HepG2 (cell line): ENCODE measurements at regions not wholly inside any gene's neighbourhood (a gene's known extent, or its start where the extent isn't known, plus 50 kb on each side); places are given as distances from the start of the nearest gene placed in this dataset.

Experiments used
- ATAC-seq: fragments of 200-7000 bp; cut with Tn5 transposase; 3 replicates; pipeline ENCODE4 v1.9.1; 2020; ENCODE audit warnings: mild to moderate bottlenecking, moderate library complexity
- BruUV-seq: library from RNA; stranded (reverse); fragments of 400-500 nt; replicated peaks from 2 replicates; lab custom pipeline; 2021; lab: Mats Ljungman, UMichigan
- CTCF ChIA-PET: fragments of 300-600 bp; formaldehyde crosslinking; extraction: SDS; loops from one replicate; lab custom pipeline; 2021; ENCODE audit warnings: low total read pairs, inconsistent platforms, low intra/inter-chr PET ratio; lab: Yijun Ruan, JAX
- POLR2A ChIA-PET: fragments of 350-600 bp; sonication (Branson Sonifier 250); formaldehyde crosslinking; loops from one replicate; lab custom pipeline; 2020; ENCODE audit warnings: antibody characterized with exemption, inconsistent platforms; lab: Yijun Ruan, JAX
- DNase-seq: peaks from one replicate; pipeline ENCODE4 v3.0.0-alpha.2; 2015; ENCODE audit warnings: low spot score
- FAIRE-seq: peaks from 3 replicates; lab custom pipeline; 2011; peaks lifted over from hg19 to GRCh38; lab: Jason Lieb, UNC
- H2AFZ ChIP-seq: one replicate; pipeline ENCODE4 v1.6.1; 2011; ENCODE audit warnings: low read length, inconsistent platforms
- H3K27ac ChIP-seq: fragments of 300-600 bp; 3 replicates; pipeline ENCODE4 v1.8.0; 2011; ENCODE audit warnings: mixed run types, mild to moderate bottlenecking, mixed read lengths, low read length, inconsistent platforms; ENCODE audit not compliant: insufficient read depth; ENCODE audit errors: extremely low read length
- H3K27me3 ChIP-seq, 2 experiments: fragments of 200-600 bp in 1 of 2; 2 replicates in 1 of 2; 3 replicates in 1 of 2; pipeline versions ENCODE4 v1.6.0 to v1.8.0; 2011; ENCODE audit warnings: low read length in 2 of 2, mild to moderate bottlenecking in 2 of 2, moderate library complexity in 2 of 2, inconsistent platforms in 1 of 2; ENCODE audit not compliant: insufficient read depth in 2 of 2, control insufficient read depth in 1 of 2
- H3K36me3 ChIP-seq, 2 experiments: fragments of 200-600 bp in 1 of 2; replicated peaks in 1 of 2; 2 replicates in 1 of 2; 3 replicates in 1 of 2; pipeline versions ENCODE4 v1.5.1 to v1.8.0; 2011; ENCODE audit warnings: low read length in 2 of 2, inconsistent platforms in 1 of 2; ENCODE audit not compliant: insufficient read depth in 2 of 2, control insufficient read depth in 1 of 2
- H3K4me1 ChIP-seq: 2 replicates; pipeline ENCODE4 v1.5.1; 2012; ENCODE audit warnings: low read length, inconsistent platforms; ENCODE audit not compliant: insufficient read depth
- H3K4me2 ChIP-seq: 2 replicates; pipeline ENCODE4 v1.6.0; 2011; ENCODE audit warnings: low read depth, low read length, inconsistent platforms
- H3K4me3 ChIP-seq, 3 experiments: fragments of 200-600 bp in 1 of 3; sonication (generic), shearing (Covaris generic) in 1 of 3; replicated peaks in 1 of 3; 2 replicates each; pipeline ENCODE4 v1.5.1; 2011 to 2016; ENCODE audit warnings: low read length in 3 of 3, inconsistent platforms in 2 of 3, low read depth in 2 of 3, mild to moderate bottlenecking in 2 of 3, control low read depth in 1 of 3, mixed read lengths in 1 of 3; ENCODE audit not compliant: insufficient read depth in 1 of 3
- H3K79me2 ChIP-seq: one replicate; pipeline ENCODE4 v1.6.1; 2011; ENCODE audit warnings: low read length, inconsistent platforms; ENCODE audit not compliant: insufficient read depth
- H3K9ac ChIP-seq: 2 replicates; pipeline ENCODE4 v1.6.0; 2011; ENCODE audit warnings: mild to moderate bottlenecking, low read depth, low read length, inconsistent platforms; ENCODE audit not compliant: insufficient read depth
- H3K9me3 ChIP-seq: 2 replicates; pipeline ENCODE4 v1.5.1; 2012; ENCODE audit warnings: mild to moderate bottlenecking, low read length
- H4K20me1 ChIP-seq: 2 replicates; pipeline ENCODE4 v1.6.0; 2011; ENCODE audit warnings: inconsistent platforms, mild to moderate bottlenecking, low read length, moderate library complexity; ENCODE audit not compliant: insufficient read depth
- ATRX ChIP-seq: sonication (generic); formaldehyde crosslinking; IDR thresholded peaks from 2 replicates; pipeline ENCODE4 v1.4.0; 2020; ENCODE audit warnings: missing genetic modification reagents, borderline replicate concordance
- CENPX ChIP-seq: sonication (generic); formaldehyde crosslinking; IDR thresholded peaks from 2 replicates; pipeline ENCODE4 v1.9.0; 2021; ENCODE audit warnings: mild to moderate bottlenecking, missing genetic modification reagents, moderate library complexity
- KDM2A ChIP-seq: sonication (generic); formaldehyde crosslinking; IDR thresholded peaks from 2 replicates; pipeline ENCODE4 v1.4.0; 2020; ENCODE audit warnings: low read depth, missing genetic modification reagents, borderline replicate concordance
- MTF1 ChIP-seq: sonication (generic); formaldehyde crosslinking; IDR thresholded peaks from 2 replicates; pipeline ENCODE4 v1.5.0; 2020; ENCODE audit warnings: missing genetic modification reagents
- RFX5 ChIP-seq: IDR thresholded peaks from 2 replicates; pipeline ENCODE4 v1.6.1; 2011; ENCODE audit warnings: low read depth, low read length, improper control_type of control experiment
- TAF1 ChIP-seq: sonication (generic); formaldehyde crosslinking; IDR thresholded peaks from 2 replicates; pipeline ENCODE4 v1.4.0; 2020; ENCODE audit warnings: missing genetic modification reagents
- XRCC5 ChIP-seq: fragments of 200-400 bp; formaldehyde crosslinking; optimal IDR thresholded peaks from 2 replicates; pipeline ENCODE3; 2017; ENCODE audit warnings: mild to moderate bottlenecking, low read length
- ZKSCAN5 ChIP-seq: sonication (generic); formaldehyde crosslinking; IDR thresholded peaks from 2 replicates; pipeline ENCODE4 v1.5.1; 2020; ENCODE audit warnings: mild to moderate bottlenecking, missing genetic modification reagents
- WGBS: methylation state at CpG from one replicate; pipeline ENCODE4 v1.1.6; 2017; ENCODE audit warnings: low lambda C conversion rate; 5-methylcytosine and 5-hydroxymethylcytosine counted together
- in situ Hi-C: cut with HindIII; loops from 2 replicates; pipeline ENCODE4 v1.10.0; 2017; ENCODE audit warnings: low pct_unique_long_range_greater_than_20kb; ENCODE audit not compliant: extremely low pct_ligation_motif_present
- intact Hi-C: fragments of 100-400 bp; cut with micrococcal nuclease; formaldehyde crosslinking; loops from one replicate; pipeline ENCODE4 v1.10.0; 2022; ENCODE audit not compliant: unreplicated experiment
- TF ChIP-seq, protein P1 (sequence below): sonication (generic); formaldehyde crosslinking; IDR thresholded peaks from 2 replicates; pipeline ENCODE4 v1.4.0; 2020; ENCODE audit warnings: missing genetic modification reagents
- TF ChIP-seq, protein P2 (sequence below): IDR thresholded peaks from 2 replicates; pipeline ENCODE4 v1.6.1; 2016; ENCODE audit warnings: low read depth, borderline replicate concordance
- TF ChIP-seq, protein P3 (sequence below): sonication (generic); formaldehyde crosslinking; IDR thresholded peaks from 2 replicates; pipeline ENCODE4 v1.5.0; 2020; ENCODE audit warnings: missing genetic modification reagents
- TF ChIP-seq, protein P4 (sequence below): sonication (generic); formaldehyde crosslinking; IDR thresholded peaks from 2 replicates; pipeline ENCODE4 v1.4.0; 2020; ENCODE audit warnings: missing genetic modification reagents, mild to moderate bottlenecking, borderline replicate concordance

DNA sequence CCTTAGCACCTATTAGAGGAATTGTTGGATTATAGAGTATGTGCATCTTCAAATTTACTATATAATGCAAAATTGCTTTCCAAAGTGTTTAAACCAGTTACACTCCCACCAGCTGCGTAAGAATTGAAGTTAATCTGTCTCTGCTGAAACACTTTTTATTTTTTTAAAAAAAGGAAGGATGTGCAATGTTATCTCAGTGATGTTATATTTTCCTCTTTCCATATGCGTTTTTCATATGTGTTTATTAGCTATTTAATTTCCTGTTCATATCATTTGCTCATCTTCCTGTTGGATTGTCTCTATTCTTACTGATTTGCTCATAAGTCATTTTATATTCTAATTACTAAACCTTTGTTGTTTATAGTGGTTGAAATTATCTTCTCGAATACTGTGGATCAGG lies 63.2 kb upstream of the RFX8 start:
- H3K79me2 ChIP-seq, result no peaks in the 10 kb centered on the region
- ChIA-PET CTCF (no interaction called here), POLR2A (no interaction called here)
- H3K27me3 ChIP-seq, result no peaks in the 10 kb centered on the region; a peak in 1 of 5 replicates
- no peak overlapping the region for H3K4me2 ChIP-seq
- no peak overlapping the region for H3K27ac ChIP-seq
- no peaks in the 10 kb centered on the region for H3K36me3 ChIP-seq
- TF ChIP-seq TAF1 (CRISPR knock-in tag) (no peak), ZKSCAN5 (no peak), XRCC5 (no peak), ATRX (CRISPR knock-in tag) (no peak)
- TF ChIP-seq, protein P1, sequence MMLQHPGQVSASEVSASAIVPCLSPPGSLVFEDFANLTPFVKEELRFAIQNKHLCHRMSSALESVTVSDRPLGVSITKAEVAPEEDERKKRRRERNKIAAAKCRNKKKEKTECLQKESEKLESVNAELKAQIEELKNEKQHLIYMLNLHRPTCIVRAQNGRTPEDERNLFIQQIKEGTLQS, result no peak
- intact Hi-C loops, result no loop called here
- no peak for ATAC-seq
- H3K4me1 ChIP-seq, result peaks cover 23% of the 10 kb centered on the region
- in situ Hi-C loops, result no loop called here
- no TSS peak for BruUV-seq
- H3K9ac ChIP-seq, result no peak overlapping the region
- H4K20me1 ChIP-seq, result no peaks in the 10 kb centered on the region
- no peak for DNase-seq
- no peak for FAIRE-seq
- 31% methylated on average over 3 of the region's 3 CpGs for WGBS
- no peak overlapping the region for H3K4me3 ChIP-seq
- no peak overlapping the region for H2AFZ ChIP-seq
- no peaks in the 10 kb centered on the region for H3K9me3 ChIP-seq

DNA sequence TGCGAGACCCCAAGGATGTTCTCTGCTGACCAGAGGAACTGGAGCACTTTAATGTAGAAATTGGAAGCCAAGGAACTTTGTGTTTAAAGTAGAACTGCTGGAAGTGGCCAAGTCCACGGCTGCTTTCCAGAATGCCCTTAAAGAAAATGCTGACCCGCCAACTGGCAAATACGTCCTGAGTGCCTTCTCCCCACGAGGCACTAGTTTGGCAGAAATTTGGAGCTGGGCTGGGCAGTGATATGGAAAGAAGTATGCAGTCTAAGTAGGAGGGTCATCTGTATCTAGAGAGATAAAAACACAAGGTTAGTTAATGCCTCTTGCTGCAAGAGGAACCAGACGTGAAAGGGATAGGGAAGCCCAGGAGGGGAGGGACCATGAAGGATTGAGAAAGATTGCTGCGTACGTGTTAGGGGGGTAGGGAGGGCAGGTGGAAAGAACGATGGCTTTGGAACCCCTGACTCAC lies 59.3 kb upstream of the RFX8 start:
- ATAC-seq (peak; percentile 74), FAIRE-seq (no peak), DNase-seq (no peak)
- Histone ChIP-seq H4K20me1 (no peaks in the 10 kb centered on the region), H3K4me1 (peaks cover 29% of the 10 kb centered on the region), H3K27me3 (no peaks in the 10 kb centered on the region; a peak in 1 of 5 replicates), H3K27ac (no peak overlapping the region), H2AFZ (peak overlapping the region; percentile 45), H3K9me3 (no peaks in the 10 kb centered on the region), H3K9ac (peak overlapping the region; percentile 4; the same call in 1 of the 2 replicates), H3K79me2 (no peaks in the 10 kb centered on the region), H3K4me2 (peak overlapping the region; percentile 70), H3K4me3 (peak overlapping the region in 2 of 3 experiments; percentile 29 to 36; a peak in 3 of 6 replicates), H3K36me3 (no peaks in the 10 kb centered on the region)
- BruUV-seq, result no TSS peak
- intact Hi-C loops (no loop called here), in situ Hi-C loops (no loop called here)
- WGBS, result 26% methylated on average over 9 of the region's 9 CpGs
- POLR2A ChIA-PET, result interaction anchor here (2.1 kb wide), 1 partner anchor 33 kb away, joined by 8 read pairs; no protein-coding TSS in a partner anchor
- CTCF ChIA-PET, result no interaction called here
- TF ChIP-seq, protein P2, sequence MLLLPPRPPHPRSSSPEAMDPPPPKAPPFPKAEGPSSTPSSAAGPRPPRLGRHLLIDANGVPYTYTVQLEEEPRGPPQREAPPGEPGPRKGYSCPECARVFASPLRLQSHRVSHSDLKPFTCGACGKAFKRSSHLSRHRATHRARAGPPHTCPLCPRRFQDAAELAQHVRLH (CRISPR knock-in tag), result no peak
- TF ChIP-seq, protein P3, sequence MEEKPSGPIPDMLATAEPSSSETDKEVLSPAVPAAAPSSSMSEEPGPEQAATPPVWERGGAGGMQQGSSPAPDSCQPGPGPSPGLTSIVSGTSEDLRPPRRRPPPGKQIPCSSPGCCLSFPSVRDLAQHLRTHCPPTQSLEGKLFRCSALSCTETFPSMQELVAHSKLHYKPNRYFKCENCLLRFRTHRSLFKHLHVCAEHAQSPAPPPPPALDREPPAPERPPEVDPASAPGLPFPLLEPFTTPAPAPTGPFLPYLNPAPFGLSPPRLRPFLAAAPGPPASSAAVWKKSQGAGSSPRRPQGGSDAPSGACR (CRISPR knock-in tag), result no peak
- TF ChIP-seq KDM2A (no peak), RFX5 (0 out of 2 replicates have a peak, but pooled peaks have one; percentile 25), CENPX (CRISPR knock-in tag) (no peak), MTF1 (CRISPR knock-in tag) (no peak)
- TF ChIP-seq, protein P4, sequence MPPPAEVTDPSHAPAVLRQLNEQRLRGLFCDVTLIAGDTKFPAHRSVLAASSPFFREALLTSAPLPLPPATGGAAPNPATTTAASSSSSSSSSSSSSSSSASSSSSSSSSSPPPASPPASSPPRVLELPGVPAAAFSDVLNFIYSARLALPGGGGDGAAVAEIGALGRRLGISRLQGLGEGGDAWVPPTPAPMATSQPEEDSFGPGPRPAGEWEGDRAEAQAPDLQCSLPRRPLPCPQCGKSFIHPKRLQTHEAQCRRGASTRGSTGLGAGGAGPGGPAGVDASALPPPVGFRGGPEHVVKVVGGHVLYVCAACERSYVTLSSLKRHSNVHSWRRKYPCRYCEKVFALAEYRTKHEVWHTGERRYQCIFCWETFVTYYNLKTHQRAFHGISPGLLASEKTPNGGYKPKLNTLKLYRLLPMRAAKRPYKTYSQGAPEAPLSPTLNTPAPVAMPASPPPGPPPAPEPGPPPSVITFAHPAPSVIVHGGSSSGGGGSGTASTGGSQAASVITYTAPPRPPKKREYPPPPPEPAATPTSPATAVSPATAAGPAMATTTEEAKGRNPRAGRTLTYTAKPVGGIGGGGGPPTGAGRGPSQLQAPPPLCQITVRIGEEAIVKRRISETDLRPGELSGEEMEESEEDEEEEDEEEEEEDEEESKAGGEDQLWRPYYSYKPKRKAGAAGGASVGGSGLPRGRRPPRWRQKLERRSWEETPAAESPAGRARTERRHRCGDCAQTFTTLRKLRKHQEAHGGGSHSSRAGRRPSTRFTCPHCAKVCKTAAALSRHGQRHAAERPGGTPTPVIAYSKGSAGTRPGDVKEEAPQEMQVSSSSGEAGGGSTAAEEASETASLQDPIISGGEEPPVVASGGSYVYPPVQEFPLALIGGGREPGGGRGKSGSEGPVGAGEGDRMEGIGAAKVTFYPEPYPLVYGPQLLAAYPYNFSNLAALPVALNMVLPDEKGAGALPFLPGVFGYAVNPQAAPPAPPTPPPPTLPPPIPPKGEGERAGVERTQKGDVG (CRISPR knock-in tag), result peak; percentile 43; the same call in 1 of the 2 replicates
